GM10266 (cell line): ENCODE measurements at regions not wholly inside any gene's neighbourhood (a gene's known extent, or its start where the extent isn't known, plus 50 kb on each side); places are given as distances from the start of the nearest gene placed in this dataset.

Experiments used
- DNase-seq: peaks from one replicate; pipeline ENCODE4 v3.0.0; 2012; ENCODE audit errors: extremely low spot score
- TF ChIP-seq, protein P1 (sequence below): IDR thresholded peaks from 2 replicates; pipeline ENCODE4 v1.5.1; 2012; ENCODE audit warnings: mild to moderate bottlenecking, low read depth; ENCODE audit not compliant: control insufficient read depth, insufficient read depth; ENCODE audit errors: missing control alignments

DNA sequence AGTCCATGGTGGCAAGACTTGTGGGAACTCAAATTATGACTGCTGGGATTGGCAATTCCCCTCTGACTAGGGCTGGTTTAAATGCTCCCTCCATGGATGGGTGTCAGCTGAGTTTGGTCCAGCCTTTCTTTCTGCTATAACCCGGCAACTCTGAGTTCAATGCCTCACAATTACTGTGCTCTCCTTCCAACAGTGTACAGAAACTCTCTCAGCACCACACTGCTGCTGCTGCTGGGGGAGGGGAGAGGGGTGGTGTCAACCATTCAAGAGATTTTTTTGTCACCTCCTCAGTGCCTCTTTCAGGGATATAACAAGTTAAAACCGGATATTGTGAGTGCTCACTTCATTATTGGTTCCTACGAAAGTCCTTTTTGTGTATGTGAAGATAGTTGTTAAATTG lies 830.3 kb upstream of the NXPH2 start:
- DNase-seq = no peak
- TF ChIP-seq, protein P1, sequence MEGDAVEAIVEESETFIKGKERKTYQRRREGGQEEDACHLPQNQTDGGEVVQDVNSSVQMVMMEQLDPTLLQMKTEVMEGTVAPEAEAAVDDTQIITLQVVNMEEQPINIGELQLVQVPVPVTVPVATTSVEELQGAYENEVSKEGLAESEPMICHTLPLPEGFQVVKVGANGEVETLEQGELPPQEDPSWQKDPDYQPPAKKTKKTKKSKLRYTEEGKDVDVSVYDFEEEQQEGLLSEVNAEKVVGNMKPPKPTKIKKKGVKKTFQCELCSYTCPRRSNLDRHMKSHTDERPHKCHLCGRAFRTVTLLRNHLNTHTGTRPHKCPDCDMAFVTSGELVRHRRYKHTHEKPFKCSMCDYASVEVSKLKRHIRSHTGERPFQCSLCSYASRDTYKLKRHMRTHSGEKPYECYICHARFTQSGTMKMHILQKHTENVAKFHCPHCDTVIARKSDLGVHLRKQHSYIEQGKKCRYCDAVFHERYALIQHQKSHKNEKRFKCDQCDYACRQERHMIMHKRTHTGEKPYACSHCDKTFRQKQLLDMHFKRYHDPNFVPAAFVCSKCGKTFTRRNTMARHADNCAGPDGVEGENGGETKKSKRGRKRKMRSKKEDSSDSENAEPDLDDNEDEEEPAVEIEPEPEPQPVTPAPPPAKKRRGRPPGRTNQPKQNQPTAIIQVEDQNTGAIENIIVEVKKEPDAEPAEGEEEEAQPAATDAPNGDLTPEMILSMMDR = no peak

DNA sequence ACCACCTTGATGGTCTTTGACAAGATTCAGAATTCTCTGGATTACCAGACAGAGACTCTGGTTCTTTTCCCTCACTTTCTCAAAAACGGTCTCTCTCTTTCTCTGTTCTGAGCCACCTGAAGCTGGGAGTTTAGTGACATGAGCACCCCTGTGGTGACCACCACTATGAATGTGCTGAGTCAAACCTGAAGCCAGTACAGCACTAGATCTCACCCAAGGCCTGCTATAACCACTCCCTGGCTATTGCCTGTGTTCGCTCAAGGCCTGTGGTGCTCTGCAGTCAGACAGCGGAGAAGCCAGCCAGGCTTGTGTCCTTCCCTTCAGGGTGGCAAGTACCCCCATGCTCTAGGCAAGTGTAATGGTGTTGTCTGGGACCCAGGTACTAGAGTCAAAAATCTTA lies 828.9 kb upstream of the NXPH2 start:
- no peak for DNase-seq
- TF ChIP-seq, protein P1 = no peak

DNA sequence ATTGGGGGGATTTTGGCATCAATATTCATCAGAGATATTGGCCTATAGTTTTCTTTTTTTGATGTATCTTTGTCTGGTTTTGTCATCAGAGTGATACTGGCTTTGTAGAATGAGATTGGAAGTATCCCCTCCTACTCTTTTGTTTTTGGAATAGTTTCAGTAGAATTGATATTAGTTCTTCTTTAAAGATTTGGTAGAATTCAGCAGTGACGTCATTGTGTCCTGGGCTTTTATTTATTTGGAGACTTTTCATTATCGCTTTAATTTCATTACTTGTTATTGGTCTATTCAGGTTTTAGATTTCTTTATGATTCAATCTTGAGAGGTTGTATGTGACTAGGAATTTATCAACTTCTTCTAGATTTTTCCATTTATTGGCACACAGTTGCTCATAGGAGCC lies 825.5 kb upstream of the NXPH2 start:
- no peak for DNase-seq
- TF ChIP-seq, protein P1 = no peak

DNA sequence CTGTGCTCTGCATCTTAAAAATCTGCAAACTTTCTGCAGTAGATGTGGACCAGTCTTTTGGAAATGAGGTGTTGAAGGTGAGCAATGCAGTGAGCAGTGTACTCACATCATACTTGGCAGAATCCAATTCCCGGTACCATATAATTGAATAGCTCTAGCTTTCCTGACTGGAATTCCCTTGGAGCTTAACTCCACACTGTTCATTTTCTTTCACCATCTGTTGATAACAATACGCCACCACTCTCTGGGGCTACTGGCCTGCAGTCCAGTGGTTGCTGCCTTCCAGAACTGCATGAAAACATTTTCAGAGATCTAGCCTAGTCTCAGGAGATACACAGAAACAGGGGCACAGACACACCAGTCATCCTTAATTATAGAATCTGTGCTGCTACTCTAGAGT lies 820.0 kb upstream of the NXPH2 start:
- no peak for DNase-seq
- TF ChIP-seq, protein P1 = no peak

DNA sequence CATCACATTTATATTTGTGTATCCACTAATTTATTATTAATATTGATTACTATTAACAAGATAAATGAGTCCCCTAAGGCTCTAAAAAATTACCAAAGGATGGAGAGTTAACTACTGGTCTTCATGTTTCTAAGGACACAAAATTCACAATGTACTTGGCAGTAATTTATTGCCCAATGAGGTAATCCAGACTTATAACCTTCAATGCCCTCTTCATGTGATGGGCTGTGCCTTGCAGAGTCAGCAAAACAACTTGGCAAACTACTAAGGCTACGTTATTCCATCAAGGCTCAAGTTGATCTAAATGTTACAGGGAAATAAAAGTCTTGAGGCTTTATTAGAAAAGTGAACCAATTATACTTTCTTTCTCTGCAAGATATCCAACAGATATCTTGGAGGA lies 804.9 kb upstream of the NXPH2 start:
- no peak for DNase-seq
- TF ChIP-seq, protein P1 = no peak

DNA sequence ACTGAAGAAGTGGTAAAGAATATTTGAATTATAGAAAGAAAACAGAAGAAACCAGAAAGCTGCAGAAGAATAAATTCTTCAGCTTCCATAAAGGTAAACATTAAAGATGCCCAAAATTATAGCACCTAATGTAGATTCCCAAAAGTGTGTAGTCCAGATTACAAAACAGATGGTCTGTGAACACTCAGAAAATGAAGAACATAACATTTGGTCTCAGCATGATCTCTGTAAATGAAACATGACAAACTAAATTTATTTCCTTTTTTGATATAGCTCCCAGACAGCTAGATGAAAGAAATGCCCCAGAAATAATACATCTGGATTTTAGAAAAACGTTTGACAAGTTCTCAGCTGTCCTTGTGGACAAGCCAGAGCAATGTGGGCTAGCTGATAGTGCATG lies 794.2 kb upstream of the NXPH2 start:
- TF ChIP-seq, protein P1 = no peak
- DNase-seq = no peak

DNA sequence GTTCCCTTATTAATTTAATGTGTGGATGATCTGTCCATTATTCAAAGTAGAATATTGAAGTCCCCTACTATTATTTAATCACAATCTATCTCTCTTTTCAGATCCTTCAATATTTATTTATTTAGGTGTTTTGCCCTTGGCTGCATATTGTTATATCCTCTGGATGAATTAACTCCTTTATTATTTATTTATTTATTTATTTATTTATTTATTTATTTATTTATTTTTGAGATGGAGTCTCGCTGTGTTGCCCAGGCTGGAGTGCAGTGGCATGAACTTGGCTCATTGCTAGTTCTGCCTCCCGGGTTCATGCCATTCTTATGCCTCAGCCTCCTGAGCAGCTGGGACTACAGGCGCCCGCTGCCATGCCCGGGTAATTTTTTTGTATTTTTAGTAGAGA lies 776.6 kb upstream of the NXPH2 start:
- DNase-seq = no peak
- TF ChIP-seq, protein P1 = no peak

DNA sequence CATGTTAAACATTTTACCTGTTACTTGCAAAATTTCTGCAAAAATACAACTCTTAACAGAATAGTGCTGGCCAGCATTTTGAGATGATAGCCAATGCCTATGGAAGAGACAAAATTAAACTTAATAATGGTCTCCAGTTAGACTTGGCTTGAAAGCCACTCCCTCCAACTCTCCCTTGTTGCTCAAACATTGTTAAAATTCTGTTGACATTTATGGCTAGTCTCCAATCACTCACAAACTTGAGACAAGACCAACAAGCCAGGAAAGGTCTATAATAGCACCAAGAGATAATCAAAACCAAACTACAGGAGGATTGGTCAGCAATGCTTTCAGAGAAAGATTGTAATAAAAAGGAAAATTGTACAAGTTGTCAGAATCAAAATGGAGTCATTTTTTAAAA lies 770.7 kb upstream of the NXPH2 start:
- DNase-seq = no peak
- TF ChIP-seq, protein P1 = no peak
